Spleen (tissue), 7 donors: ENCODE measurements at regions not wholly inside any gene's neighbourhood (a gene's known extent, or its start where the extent isn't known, plus 50 kb on each side); places are given as distances from the start of the nearest gene placed in this dataset.

Experiments
- CTCF ChIP-seq, 11 experiments: fragments of 200-600 bp in 7 of 11; fragments of 450-650 bp in 4 of 11; sonication (generic) in 4 of 11; IDR thresholded peaks in 8 of 11; conservative IDR thresholded peaks in 3 of 11; 1 replicate in 7 of 11; 2 replicates in 4 of 11; pipeline versions ENCODE4 v1.4.0 to v1.8.0; 2016 to 2021; ENCODE audit warnings: antibody characterized with exemption in 11 of 11, inconsistent platforms in 4 of 11, mild to moderate bottlenecking in 1 of 11
- POLR2A ChIP-seq, 3 donors: fragments of 450-650 bp; IDR thresholded peaks; one replicate each; pipeline ENCODE4 v1.5.1; 2017; ENCODE audit warnings: antibody characterized with exemption in 3 of 3, mild to moderate bottlenecking in 1 of 3
- donor health status: DM: no; HTN: no; CAD: no; lungs with moderate emphysema.
- donor health status: DM: no; HTN: no; CAD: no.
- donor health status: DM: no; HTN: no; CAD: no.

GRCh38 chr11:29022676-29023075 lies 914.5 kb downstream of the METTL15 start:
- no peak for TF ChIP-seq CTCF (IDR thresholded peaks at IDR 0.05 in 8 of 11, conservative IDR thresholded peaks at IDR 0.05 in 3 of 11)
- TF ChIP-seq POLR2A (IDR thresholded peaks at IDR 0.05) = no peak
